H1 (cell line): ENCODE measurements at regions not wholly inside any gene's neighbourhood (a gene's known extent, or its start where the extent isn't known, plus 50 kb on each side); places are given as distances from the start of the nearest gene placed in this dataset.
"Not testable (repeated sequence)": the region's sequence is repeated elsewhere in the genome, so short reads cannot be mapped to it uniquely, and the experiment has no call there.

ENCODE experiments used
- CTCF ChIA-PET: fragments of 300-600 bp; sonication (Branson Sonifier 250); formaldehyde crosslinking; loops from one replicate; lab custom pipeline; 2021; ENCODE audit not compliant: partially characterized antibody; lab: Charles Lee
- POLR2A ChIA-PET: fragments of 300-600 bp; sonication (Branson Sonifier 250); formaldehyde crosslinking; loops from one replicate; lab custom pipeline; 2021; ENCODE audit warnings: inconsistent platforms; ENCODE audit not compliant: partially characterized antibody; lab: Charles Lee
- DNase-seq, 2 experiments: peaks; one replicate each; pipeline versions ENCODE4 v3.0.0 to v3.0.0-alpha.2; 2010 to 2022; ENCODE audit warnings: low spot score in 2 of 2, low read depth in 1 of 2, mixed read lengths in 1 of 2
- FAIRE-seq: peaks from 2 replicates; lab custom pipeline; 2011; peaks lifted over from hg19 to GRCh38; lab: Jason Lieb, UNC
- H2AFZ ChIP-seq: 2 replicates; pipeline ENCODE4 v1.8.1; 2012; ENCODE audit warnings: low read length, inconsistent platforms
- H2AK5ac ChIP-seq: 2 replicates; pipeline ENCODE4 v1.6.1; 2013; ENCODE audit warnings: low read depth, low read length
- H2BK120ac ChIP-seq: replicated peaks from 2 replicates; pipeline ENCODE3; 2013; ENCODE audit warnings: low read depth, low read length, inconsistent platforms
- H2BK12ac ChIP-seq: 2 replicates; pipeline ENCODE4 v1.6.1; 2013; ENCODE audit warnings: low read depth, low read length
- H2BK15ac ChIP-seq: 2 replicates; pipeline ENCODE4 v1.6.1; 2013; ENCODE audit warnings: low read length
- H2BK20ac ChIP-seq: 2 replicates; pipeline ENCODE4 v1.6.1; 2013; ENCODE audit warnings: low read length
- H2BK5ac ChIP-seq: 2 replicates; pipeline ENCODE4 v1.6.1; 2013; ENCODE audit warnings: low read depth, low read length
- H3K14ac ChIP-seq: 2 replicates; pipeline ENCODE4 v1.6.1; 2013; ENCODE audit warnings: inconsistent platforms; ENCODE audit not compliant: insufficient read length
- H3K18ac ChIP-seq: 2 replicates; pipeline ENCODE4 v1.6.1; 2013; ENCODE audit warnings: low read length; ENCODE audit errors: extremely low read depth
- H3K23ac ChIP-seq: 2 replicates; pipeline ENCODE4 v1.6.1; 2013; ENCODE audit warnings: inconsistent platforms; ENCODE audit not compliant: insufficient read length
- H3K23me2 ChIP-seq: 2 replicates; pipeline ENCODE4 v1.6.1; 2013; ENCODE audit warnings: low read depth, low read length
- H3K27ac ChIP-seq: 2 replicates; pipeline ENCODE4 v1.6.1; 2011; ENCODE audit warnings: low read depth, low read length, inconsistent platforms
- H3K27me3 ChIP-seq, 4 experiments: replicated peaks in 1 of 4; 1 replicate in 1 of 4; 2 replicates in 3 of 4; pipeline versions ENCODE4 v1.6.1 to v1.8.1; 2011 to 2013; ENCODE audit warnings: low read length in 3 of 4, mild to moderate bottlenecking in 3 of 4, inconsistent platforms in 2 of 4, mixed read lengths in 2 of 4, moderate library complexity in 1 of 4; ENCODE audit not compliant: control insufficient read depth in 3 of 4, insufficient read depth in 3 of 4; ENCODE audit errors: extremely low read depth in 1 of 4
- H3K36me3 ChIP-seq, 4 experiments: 2 replicates each; pipeline versions ENCODE4 v1.6.1 to v1.8.1; 2011 to 2013; ENCODE audit warnings: mild to moderate bottlenecking in 4 of 4, low read length in 3 of 4, moderate library complexity in 2 of 4, control low read depth in 1 of 4, inconsistent platforms in 1 of 4; ENCODE audit not compliant: insufficient read depth in 4 of 4, control insufficient read depth in 2 of 4
- H3K4ac ChIP-seq: replicated peaks from 2 replicates; pipeline ENCODE3; 2013; ENCODE audit warnings: low read length, low read depth, mixed read lengths, inconsistent platforms; ENCODE audit not compliant: insufficient read length
- H3K4me1 ChIP-seq, 4 experiments: replicated peaks in 1 of 4; 1 replicate in 1 of 4; 2 replicates in 3 of 4; pipeline versions ENCODE4 v1.6.1 to v1.8.1; 2011 to 2013; ENCODE audit warnings: low read length in 3 of 4, inconsistent platforms in 2 of 4, mixed read lengths in 1 of 4; ENCODE audit not compliant: insufficient read depth in 4 of 4, control insufficient read depth in 3 of 4
- H3K4me2 ChIP-seq, 2 experiments: 2 replicates each; pipeline versions ENCODE4 v1.6.1 to v1.8.1; 2011 to 2013; ENCODE audit warnings: low read depth in 2 of 2, low read length in 2 of 2, control low read depth in 1 of 2, inconsistent platforms in 1 of 2, mild to moderate bottlenecking in 1 of 2; ENCODE audit not compliant: insufficient read depth in 1 of 2
- H3K4me3 ChIP-seq, 4 experiments: fragments of 200-600, 300-600 bp in 1 of 4; sonication (generic), shearing (Covaris generic), sonication (Bioruptor Twin) in 1 of 4; 2 replicates each; pipeline versions ENCODE4 v1.5.1 to v1.8.1; 2011 to 2016; ENCODE audit warnings: low read length in 4 of 4, low read depth in 3 of 4, control low read depth in 2 of 4, inconsistent platforms in 2 of 4, mild to moderate bottlenecking in 2 of 4, mixed read lengths in 1 of 4, moderate library complexity in 1 of 4; ENCODE audit not compliant: insufficient read depth in 2 of 4; ENCODE audit errors: extremely low read depth in 1 of 4
- H3K56ac ChIP-seq: replicated peaks from 2 replicates; pipeline ENCODE3; 2013; ENCODE audit warnings: low read depth, mild to moderate bottlenecking, mixed read lengths, low read length, inconsistent platforms; ENCODE audit not compliant: insufficient read length
- H3K79me1 ChIP-seq: 2 replicates; pipeline ENCODE4 v1.6.1; 2013; ENCODE audit warnings: low read depth, low read length, control low read depth
- H3K79me2 ChIP-seq, 2 experiments: 2 replicates each; pipeline versions ENCODE4 v1.6.1 to v1.8.1; 2012 to 2013; ENCODE audit warnings: low read length in 2 of 2, mild to moderate bottlenecking in 2 of 2, inconsistent platforms in 1 of 2; ENCODE audit not compliant: insufficient read depth in 2 of 2, control insufficient read depth in 1 of 2
- H3K9ac ChIP-seq, 4 experiments: replicated peaks in 1 of 4; 1 replicate in 1 of 4; 2 replicates in 3 of 4; pipeline versions ENCODE4 v1.6.1 to v1.8.1; 2011 to 2013; ENCODE audit warnings: low read depth in 3 of 4, low read length in 3 of 4, control low read depth in 2 of 4, mild to moderate bottlenecking in 2 of 4, moderate library complexity in 2 of 4, inconsistent platforms in 1 of 4; ENCODE audit errors: extremely low read depth in 1 of 4
- H3K9me3 ChIP-seq, 2 experiments: 2 replicates each; pipeline versions ENCODE4 v1.6.1 to v1.8.1; 2012 to 2013; ENCODE audit warnings: mild to moderate bottlenecking in 2 of 2, moderate library complexity in 2 of 2, control low read depth in 1 of 2, inconsistent platforms in 1 of 2, low read depth in 1 of 2, low read length in 1 of 2, mixed read lengths in 1 of 2; ENCODE audit not compliant: insufficient read depth in 2 of 2
- H4K20me1 ChIP-seq, 2 experiments: replicated peaks in 1 of 2; 2 replicates each; pipeline versions ENCODE3 to v1.8.1; 2011 to 2013; ENCODE audit warnings: inconsistent platforms in 2 of 2, low read length in 2 of 2, mild to moderate bottlenecking in 1 of 2; ENCODE audit not compliant: insufficient read depth in 2 of 2, control insufficient read depth in 1 of 2
- H4K5ac ChIP-seq: 2 replicates; pipeline ENCODE4 v1.6.1; 2013; ENCODE audit warnings: low read length, low read depth, mixed read lengths, inconsistent platforms; ENCODE audit not compliant: insufficient read length
- H4K8ac ChIP-seq: 2 replicates; pipeline ENCODE4 v1.8.0; 2013; ENCODE audit warnings: mild to moderate bottlenecking, moderate library complexity, low read length, inconsistent platforms; ENCODE audit not compliant: insufficient read depth; ENCODE audit errors: extremely low read depth
- H4K91ac ChIP-seq: replicated peaks from 2 replicates; pipeline ENCODE3; 2013; ENCODE audit warnings: low read length, mixed read lengths, inconsistent platforms; ENCODE audit not compliant: insufficient read length
- WGBS, 2 experiments: shearing (Covaris generic) in 1 of 2; methylation state at CpG; one replicate each; pipeline versions ENCODE4 v1.1.6 to v1.1.7; 2013 to 2015; ENCODE audit warnings: low lambda C conversion rate in 2 of 2, mixed read lengths in 2 of 2, inconsistent platforms in 1 of 2, low coverage in 1 of 2, missing lambda C conversion rate in 1 of 2; ENCODE audit not compliant: insufficient replicate concordance in 2 of 2, insufficient coverage in 1 of 2, insufficient read length in 1 of 2; ENCODE audit errors: extremely low coverage in 1 of 2, missing lambda C conversion rate in 1 of 2; 5-methylcytosine and 5-hydroxymethylcytosine counted together

DNA sequence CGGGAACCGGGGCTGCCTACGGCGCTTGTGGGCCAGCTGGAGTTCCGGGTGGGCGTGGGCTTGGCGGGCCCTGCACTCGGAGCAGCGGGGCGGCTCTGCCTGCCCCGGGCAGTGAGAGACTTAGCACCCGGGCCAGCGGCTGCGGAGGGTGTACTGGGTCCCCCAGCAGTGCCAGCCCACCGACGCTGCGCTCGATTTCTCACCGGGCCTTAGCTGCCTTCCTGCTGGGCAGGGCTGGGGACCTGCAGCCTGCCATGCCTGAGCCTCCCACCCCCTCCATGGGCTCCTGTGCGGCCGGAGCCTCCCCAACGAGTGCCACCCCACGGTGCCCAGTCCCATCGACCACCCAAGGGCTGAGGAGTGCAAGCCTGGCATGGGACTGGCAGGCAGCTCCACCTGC is 72.8 kb upstream of the SSBP2 start:
- H3K9me3 ChIP-seq, H2BK12ac ChIP-seq, DNase-seq, H3K4ac ChIP-seq, FAIRE-seq, H2BK5ac ChIP-seq, H3K79me1 ChIP-seq, H3K79me2 ChIP-seq, H3K4me2 ChIP-seq, H2AK5ac ChIP-seq, H4K8ac ChIP-seq, H4K91ac ChIP-seq, H3K27me3 ChIP-seq, H3K14ac ChIP-seq, H4K20me1 ChIP-seq, H2AFZ ChIP-seq, H3K23ac ChIP-seq, H3K56ac ChIP-seq, H3K36me3 ChIP-seq, H3K4me3 ChIP-seq, H2BK20ac ChIP-seq, H3K4me1 ChIP-seq, H3K18ac ChIP-seq, H2BK15ac ChIP-seq, H3K9ac ChIP-seq, H2BK120ac ChIP-seq, POLR2A ChIA-PET, H3K27ac ChIP-seq, H3K23me2 ChIP-seq, H4K5ac ChIP-seq: not testable (repeated sequence)
- CTCF ChIA-PET, result interaction anchor here (1.3 kb wide), 1 partner anchor 15 kb away, joined by 5 read pairs; no protein-coding TSS in a partner anchor
- 90% methylated on average over 12 of the region's 24 CpGs; no CpG with 5 or more reads in 1 of the 2 experiments for whole genome bisulfite sequencing, 2 experiments
